ENCODE measurements at regions not wholly inside any gene's neighbourhood (a gene's known extent, or its start where the extent isn't known, plus 50 kb on each side); places are given as distances from the start of the nearest gene placed in this dataset.

DNA sequence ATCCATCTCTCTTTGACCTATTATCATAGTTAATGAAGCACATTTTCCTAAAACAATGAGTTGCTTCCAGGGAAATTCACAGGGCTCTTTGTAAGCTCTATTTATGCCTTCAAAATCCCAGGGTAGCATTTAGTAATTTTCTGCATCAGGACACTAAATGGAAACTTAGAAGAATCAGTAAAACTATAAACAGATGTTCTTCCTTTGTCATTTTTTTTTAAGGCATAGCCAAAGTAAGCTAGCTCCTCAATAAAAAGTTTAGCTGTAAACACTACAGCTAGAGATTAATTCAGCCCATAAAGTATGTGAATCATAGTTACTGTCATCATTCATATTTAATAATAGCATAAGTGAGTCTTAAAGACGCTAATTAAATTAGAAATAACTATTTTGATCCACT, 79.3 kb downstream of the RPL22L1 start:
- no peak for TF ChIP-seq POLR2A (IDR thresholded peaks at IDR 0.05)
- TF ChIP-seq, protein P1, sequence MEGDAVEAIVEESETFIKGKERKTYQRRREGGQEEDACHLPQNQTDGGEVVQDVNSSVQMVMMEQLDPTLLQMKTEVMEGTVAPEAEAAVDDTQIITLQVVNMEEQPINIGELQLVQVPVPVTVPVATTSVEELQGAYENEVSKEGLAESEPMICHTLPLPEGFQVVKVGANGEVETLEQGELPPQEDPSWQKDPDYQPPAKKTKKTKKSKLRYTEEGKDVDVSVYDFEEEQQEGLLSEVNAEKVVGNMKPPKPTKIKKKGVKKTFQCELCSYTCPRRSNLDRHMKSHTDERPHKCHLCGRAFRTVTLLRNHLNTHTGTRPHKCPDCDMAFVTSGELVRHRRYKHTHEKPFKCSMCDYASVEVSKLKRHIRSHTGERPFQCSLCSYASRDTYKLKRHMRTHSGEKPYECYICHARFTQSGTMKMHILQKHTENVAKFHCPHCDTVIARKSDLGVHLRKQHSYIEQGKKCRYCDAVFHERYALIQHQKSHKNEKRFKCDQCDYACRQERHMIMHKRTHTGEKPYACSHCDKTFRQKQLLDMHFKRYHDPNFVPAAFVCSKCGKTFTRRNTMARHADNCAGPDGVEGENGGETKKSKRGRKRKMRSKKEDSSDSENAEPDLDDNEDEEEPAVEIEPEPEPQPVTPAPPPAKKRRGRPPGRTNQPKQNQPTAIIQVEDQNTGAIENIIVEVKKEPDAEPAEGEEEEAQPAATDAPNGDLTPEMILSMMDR (IDR thresholded peaks at IDR 0.05) = no peak

Measured in esophagus squamous epithelium (tissue), 4 donors.